Stimulated activated CD8-positive, alpha-beta memory T cell treated with anti-CD3 and anti-CD28 coated beads, Interleukin-15, amount 100 ng/mL, for 4 hours (primary cell): ENCODE measurements at regions not wholly inside any gene's neighbourhood (a gene's known extent, or its start where the extent isn't known, plus 50 kb on each side); places are given as distances from the start of the nearest gene placed in this dataset.

ENCODE experiments used
- DNase-seq, 2 donors: peaks; one replicate each; pipeline ENCODE4 v3.0.0-alpha.2; 2020; ENCODE audit warnings: low read depth in 2 of 2

- DNase-seq: no peak
Observed at GRCh38 chr14:66069830-66070541, 416.2 kb upstream of the CCDC196 start.

- DNase-seq: peak; percentile 13 to 39
Observed at GRCh38 chr14:66070542-66071319, 415.4 kb upstream of the CCDC196 start.

- DNase-seq: no peak
Observed at GRCh38 chr14:66072190-66073084, 413.7 kb upstream of the CCDC196 start.

GRCh38 chr14:66074537-66074936, 411.6 kb upstream of the CCDC196 start:
- DNase-seq: no peak

GRCh38 chr14:66076176-66076575, 410.0 kb upstream of the CCDC196 start:
- DNase-seq: no peak

GRCh38 chr14:66078006-66078405, 408.2 kb upstream of the CCDC196 start:
- DNase-seq: no peak

GRCh38 chr14:66081594-66082376, 404.4 kb upstream of the CCDC196 start:
- no peak for DNase-seq

GRCh38 chr14:66085224-66085623, 400.9 kb upstream of the CCDC196 start:
- no peak for DNase-seq

- DNase-seq: no peak
Observed at GRCh38 chr14:66085665-66086064, 400.5 kb upstream of the CCDC196 start.

- DNase-seq: no peak
Observed at GRCh38 chr14:66087231-66087630, 398.9 kb upstream of the CCDC196 start.

GRCh38 chr14:66088656-66089055, 397.5 kb upstream of the CCDC196 start:
- no peak for DNase-seq

GRCh38 chr14:66092206-66092605, 394.0 kb upstream of the CCDC196 start:
- DNase-seq: no peak

GRCh38 chr14:66092748-66093147, 393.4 kb upstream of the CCDC196 start:
- no peak for DNase-seq

GRCh38 chr14:66094001-66094727, 392.0 kb upstream of the CCDC196 start:
- DNase-seq: no peak

- no peak for DNase-seq
Observed at GRCh38 chr14:66099451-66099850, 386.7 kb upstream of the CCDC196 start.

GRCh38 chr14:66099931-66100330, 386.2 kb upstream of the CCDC196 start:
- DNase-seq: no peak

GRCh38 chr14:66101662-66102061, 384.5 kb upstream of the CCDC196 start:
- DNase-seq: no peak

- no peak for DNase-seq
Observed at GRCh38 chr14:66104486-66104885, 381.7 kb upstream of the CCDC196 start.

GRCh38 chr14:66105815-66106214, 380.4 kb upstream of the CCDC196 start:
- DNase-seq: no peak

GRCh38 chr14:66109426-66109825, 376.7 kb upstream of the CCDC196 start:
- no peak for DNase-seq

GRCh38 chr14:66111891-66112290, 374.3 kb upstream of the CCDC196 start:
- DNase-seq: no peak
